Fibroblast of lung (primary cell): ENCODE measurements at regions not wholly inside any gene's neighbourhood (a gene's known extent, or its start where the extent isn't known, plus 50 kb on each side); places are given as distances from the start of the nearest gene placed in this dataset.

ENCODE experiments used
- EZH2 ChIP-seq: IDR thresholded peaks from 2 replicates; pipeline ENCODE4 v1.5.1; 2012; ENCODE audit warnings: low read length, control low read depth, mild to moderate bottlenecking; ENCODE audit errors: missing control alignments
- TF ChIP-seq, protein P1 (sequence below), 2 donors: IDR thresholded peaks in 1 of 2; conservative IDR thresholded peaks in 1 of 2; 1 replicate in 1 of 2; 2 replicates in 1 of 2; pipeline ENCODE4 v1.5.1; 2011 to 2012; ENCODE audit warnings: low read length in 2 of 2, control low read depth in 1 of 2, inconsistent platforms in 1 of 2, low read depth in 1 of 2, mild to moderate bottlenecking in 1 of 2

DNA sequence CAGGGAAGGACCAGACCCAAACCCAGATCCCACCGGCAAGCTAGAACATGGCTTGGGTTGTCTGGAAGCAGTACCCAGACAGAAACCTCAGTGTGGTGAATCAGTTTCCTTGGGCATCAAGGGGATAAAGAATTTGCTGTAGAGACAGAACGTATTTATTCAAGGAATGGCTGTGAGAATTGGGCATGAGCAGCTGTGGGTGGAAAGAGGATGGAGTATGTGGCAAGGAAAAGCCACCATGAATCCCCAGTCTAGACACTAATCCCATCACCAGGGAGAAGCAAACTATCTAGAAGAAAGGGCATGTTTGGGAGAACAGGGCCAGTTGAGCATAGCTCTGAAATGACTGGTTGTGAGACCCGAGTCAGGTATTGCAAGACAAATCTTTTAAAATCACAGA, 109.2 kb downstream of the TOMM20 start:
- TF ChIP-seq, protein P1, sequence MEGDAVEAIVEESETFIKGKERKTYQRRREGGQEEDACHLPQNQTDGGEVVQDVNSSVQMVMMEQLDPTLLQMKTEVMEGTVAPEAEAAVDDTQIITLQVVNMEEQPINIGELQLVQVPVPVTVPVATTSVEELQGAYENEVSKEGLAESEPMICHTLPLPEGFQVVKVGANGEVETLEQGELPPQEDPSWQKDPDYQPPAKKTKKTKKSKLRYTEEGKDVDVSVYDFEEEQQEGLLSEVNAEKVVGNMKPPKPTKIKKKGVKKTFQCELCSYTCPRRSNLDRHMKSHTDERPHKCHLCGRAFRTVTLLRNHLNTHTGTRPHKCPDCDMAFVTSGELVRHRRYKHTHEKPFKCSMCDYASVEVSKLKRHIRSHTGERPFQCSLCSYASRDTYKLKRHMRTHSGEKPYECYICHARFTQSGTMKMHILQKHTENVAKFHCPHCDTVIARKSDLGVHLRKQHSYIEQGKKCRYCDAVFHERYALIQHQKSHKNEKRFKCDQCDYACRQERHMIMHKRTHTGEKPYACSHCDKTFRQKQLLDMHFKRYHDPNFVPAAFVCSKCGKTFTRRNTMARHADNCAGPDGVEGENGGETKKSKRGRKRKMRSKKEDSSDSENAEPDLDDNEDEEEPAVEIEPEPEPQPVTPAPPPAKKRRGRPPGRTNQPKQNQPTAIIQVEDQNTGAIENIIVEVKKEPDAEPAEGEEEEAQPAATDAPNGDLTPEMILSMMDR (conservative IDR thresholded peaks at IDR 0.05 in 1 of 2, IDR thresholded peaks at IDR 0.05 in 1 of 2; ENCODE audit: low read depth in 1 of 2, low read length in 2 of 2), result no peak
- TF ChIP-seq EZH2, result no peak
